HG02798 (cell line): ENCODE measurements at regions not wholly inside any gene's neighbourhood (a gene's known extent, or its start where the extent isn't known, plus 50 kb on each side); places are given as distances from the start of the nearest gene placed in this dataset.

Experiments used
- ATAC-seq: cut with Tn5 transposase; IDR thresholded peaks from one replicate; pipeline ENCODE4 v1.9.1; 2021; ENCODE audit warnings: mild to moderate bottlenecking; ENCODE audit not compliant: unreplicated experiment, poor library complexity

GRCh38 chr9:3161912-3162311, 318.0 kb upstream of the PUM3 start:
- ATAC-seq, result no peak

- ATAC-seq, result no peak
These were observed 313.1 kb upstream of the PUM3 start for GRCh38 chr9:3157011-3157410.

GRCh38 chr9:3151672-3152576, 308.0 kb upstream of the PUM3 start:
- ATAC-seq, result no peak

- no peak for ATAC-seq
These were observed 306.2 kb upstream of the PUM3 start for GRCh38 chr9:3150074-3150473.

GRCh38 chr9:3138231-3139229, 294.6 kb upstream of the PUM3 start:
- ATAC-seq, result no peak

- ATAC-seq, result no peak
These were observed 293.4 kb upstream of the PUM3 start for GRCh38 chr9:3137347-3137695.

GRCh38 chr9:3136686-3137346, 292.9 kb upstream of the PUM3 start:
- no peak for ATAC-seq

GRCh38 chr9:3136230-3136629, 292.3 kb upstream of the PUM3 start:
- ATAC-seq, result no peak

GRCh38 chr9:3127564-3127963, 283.7 kb upstream of the PUM3 start:
- ATAC-seq, result no peak

GRCh38 chr9:3125602-3126405, 281.9 kb upstream of the PUM3 start:
- no peak for ATAC-seq

GRCh38 chr9:3124001-3124400, 280.1 kb upstream of the PUM3 start:
- ATAC-seq, result no peak

GRCh38 chr9:3118081-3118480, 274.2 kb upstream of the PUM3 start:
- no peak for ATAC-seq

- ATAC-seq, result no peak
These were observed 255.8 kb upstream of the PUM3 start for GRCh38 chr9:3099646-3100045.

GRCh38 chr9:3088219-3088618, 244.3 kb upstream of the PUM3 start:
- ATAC-seq, result no peak

GRCh38 chr9:3087697-3088096, 243.8 kb upstream of the PUM3 start:
- ATAC-seq, result no peak

GRCh38 chr9:3080951-3081350, 237.1 kb upstream of the PUM3 start:
- no peak for ATAC-seq

GRCh38 chr9:3074247-3074646, 230.4 kb upstream of the PUM3 start:
- no peak for ATAC-seq

GRCh38 chr9:3066591-3066990, 222.7 kb upstream of the PUM3 start:
- ATAC-seq, result no peak

GRCh38 chr9:3059781-3060468, 216.0 kb upstream of the PUM3 start:
- ATAC-seq, result no peak
